ENCODE measurements at regions not wholly inside any gene's neighbourhood (a gene's known extent, or its start where the extent isn't known, plus 50 kb on each side); places are given as distances from the start of the nearest gene placed in this dataset.

GRCh38 chr3:88311826-88312225 is 162.1 kb downstream of the C3orf38 start:
- no peaks in the 10 kb centered on the region for H3K79me2 ChIP-seq (ENCODE audit: low read length)
- TF ChIP-seq EZH2phosphoT487 (IDR thresholded peaks at IDR 0.05; ENCODE audit: low read length), result no peak
- no peak for TF ChIP-seq EZH2 (optimal IDR thresholded peaks at IDR 0.05; ENCODE audit: low read depth, low read length)
- TF ChIP-seq CTCF (IDR thresholded peaks at IDR 0.05; ENCODE audit: low read length), result no peak
- H3K4me1 ChIP-seq (ENCODE audit: low read length), result peaks cover 7% of the 10 kb centered on the region; the same call in 1 of the 2 replicates
- no peaks in the 10 kb centered on the region for H4K20me1 ChIP-seq (ENCODE audit: insufficient read depth, low read length)
- no peak overlapping the region for H3K4me3 ChIP-seq (ENCODE audit: low read length)
- H3K27me3 ChIP-seq (replicated peaks; ENCODE audit: insufficient read depth, low read length), result no peaks in the 10 kb centered on the region
- H3K36me3 ChIP-seq (replicated peaks; ENCODE audit: insufficient read depth, low read length), result no peaks in the 10 kb centered on the region
- H3K4me2 ChIP-seq (ENCODE audit: low read depth, low read length), result no peak overlapping the region
- no peak overlapping the region for H2AFZ ChIP-seq (ENCODE audit: low read length)
- no peak overlapping the region for H3K27ac ChIP-seq (ENCODE audit: low read length)
- H3K9me2 ChIP-seq (replicated peaks; ENCODE audit: insufficient read depth, low read length), result no peaks in the 10 kb centered on the region
- no peak overlapping the region for H3K9ac ChIP-seq (ENCODE audit: low read length)
- H3K9me3 ChIP-seq (replicated peaks; ENCODE audit: insufficient read depth, low read length), result no peaks in the 10 kb centered on the region
- no peaks in the 10 kb centered on the region for H3F3A ChIP-seq (ENCODE audit: insufficient read depth, low read length)
- peak; percentile 38 for DNase-seq

GRCh38 chr3:88312256-88312655 is 162.5 kb downstream of the C3orf38 start:
- Histone ChIP-seq H3K9me2 (replicated peaks; ENCODE audit: insufficient read depth, low read length) (no peaks in the 10 kb centered on the region), H3K79me2 (ENCODE audit: low read length) (no peaks in the 10 kb centered on the region), H3K27ac (ENCODE audit: low read length) (no peak overlapping the region), H3F3A (ENCODE audit: insufficient read depth, low read length) (no peaks in the 10 kb centered on the region), H3K4me2 (ENCODE audit: low read depth, low read length) (no peak overlapping the region), H2AFZ (ENCODE audit: low read length) (no peak overlapping the region), H3K9ac (ENCODE audit: low read length) (no peak overlapping the region), H3K9me3 (replicated peaks; ENCODE audit: insufficient read depth, low read length) (no peaks in the 10 kb centered on the region), H3K4me3 (ENCODE audit: low read length) (no peak overlapping the region), H3K4me1 (ENCODE audit: low read length) (peaks cover 7% of the 10 kb centered on the region; the same call in 1 of the 2 replicates), H3K27me3 (replicated peaks; ENCODE audit: insufficient read depth, low read length) (no peaks in the 10 kb centered on the region), H3K36me3 (replicated peaks; ENCODE audit: insufficient read depth, low read length) (no peaks in the 10 kb centered on the region), H4K20me1 (ENCODE audit: insufficient read depth, low read length) (no peaks in the 10 kb centered on the region)
- DNase-seq, result no peak
- no peak for TF ChIP-seq EZH2phosphoT487 (IDR thresholded peaks at IDR 0.05; ENCODE audit: low read length)
- TF ChIP-seq CTCF (IDR thresholded peaks at IDR 0.05; ENCODE audit: low read length), result no peak

- Histone ChIP-seq H3K9me3 (replicated peaks; ENCODE audit: insufficient read depth, low read length) (no peaks in the 10 kb centered on the region), H3K36me3 (replicated peaks; ENCODE audit: insufficient read depth, low read length) (no peaks in the 10 kb centered on the region), H3K4me2 (ENCODE audit: low read depth, low read length) (no peak overlapping the region), H3K27ac (ENCODE audit: low read length) (no peak overlapping the region), H3K27me3 (replicated peaks; ENCODE audit: insufficient read depth, low read length) (no peaks in the 10 kb centered on the region), H3K4me3 (ENCODE audit: low read length) (no peak overlapping the region), H3K4me1 (ENCODE audit: low read length) (no peaks in the 10 kb centered on the region), H3K9me2 (replicated peaks; ENCODE audit: insufficient read depth, low read length) (no peaks in the 10 kb centered on the region), H3K9ac (ENCODE audit: low read length) (no peak overlapping the region), H4K20me1 (ENCODE audit: insufficient read depth, low read length) (no peaks in the 10 kb centered on the region), H3K79me2 (ENCODE audit: low read length) (no peaks in the 10 kb centered on the region), H2AFZ (ENCODE audit: low read length) (no peak overlapping the region), H3F3A (ENCODE audit: insufficient read depth, low read length) (no peaks in the 10 kb centered on the region)
- no peak for TF ChIP-seq EZH2phosphoT487 (IDR thresholded peaks at IDR 0.05; ENCODE audit: low read length)
- DNase-seq, result no peak
Observed at GRCh38 chr3:88318067-88318466, 168.3 kb downstream of the C3orf38 start.

GRCh38 chr3:88321363-88322050 is 171.7 kb downstream of the C3orf38 start:
- H3K9me2 ChIP-seq (replicated peaks; ENCODE audit: insufficient read depth, low read length), result no peaks in the 10 kb centered on the region
- H4K20me1 ChIP-seq (ENCODE audit: insufficient read depth, low read length), result no peaks in the 10 kb centered on the region
- H3K27me3 ChIP-seq (replicated peaks; ENCODE audit: insufficient read depth, low read length), result no peaks in the 10 kb centered on the region
- H3K79me2 ChIP-seq (ENCODE audit: low read length), result no peaks in the 10 kb centered on the region
- no peak overlapping the region for H2AFZ ChIP-seq (ENCODE audit: low read length)
- H3K4me2 ChIP-seq (ENCODE audit: low read depth, low read length), result no peak overlapping the region
- no peak overlapping the region for H3K9ac ChIP-seq (ENCODE audit: low read length)
- H3F3A ChIP-seq (ENCODE audit: insufficient read depth, low read length), result no peaks in the 10 kb centered on the region
- DNase-seq, result no peak
- H3K27ac ChIP-seq (ENCODE audit: low read length), result no peak overlapping the region
- H3K36me3 ChIP-seq (replicated peaks; ENCODE audit: insufficient read depth, low read length), result no peaks in the 10 kb centered on the region
- no peak overlapping the region for H3K4me3 ChIP-seq (ENCODE audit: low read length)
- TF ChIP-seq EZH2phosphoT487 (IDR thresholded peaks at IDR 0.05; ENCODE audit: low read length) (no peak), EZH2 (optimal IDR thresholded peaks at IDR 0.05; ENCODE audit: low read depth, low read length) (no peak), CTCF (IDR thresholded peaks at IDR 0.05; ENCODE audit: low read length) (no peak)
- no peaks in the 10 kb centered on the region for H3K4me1 ChIP-seq (ENCODE audit: low read length)
- H3K9me3 ChIP-seq (replicated peaks; ENCODE audit: insufficient read depth, low read length), result no peaks in the 10 kb centered on the region

Measured in MM.1S (cell line).